Gastrocnemius medialis (tissue), 4 donors: ENCODE measurements at regions not wholly inside any gene's neighbourhood (a gene's known extent, or its start where the extent isn't known, plus 50 kb on each side); places are given as distances from the start of the nearest gene placed in this dataset.

Experiments
- ATAC-seq, 2 donors: fragments of 150-250 bp; one replicate each; pipeline ENCODE4 v1.9.1; 2016
- DNase-seq, 2 donors: peaks; one replicate each; pipeline ENCODE4 v3.0.0-alpha.2; 2019
- H3K27ac ChIP-seq, 4 donors: fragments of 200-600 bp; sonication (generic); 1 replicate in 1 of 4; 2 replicates in 3 of 4; pipeline ENCODE4 v1.5.1; 2016 to 2018; ENCODE audit warnings: mild to moderate bottlenecking in 2 of 4, moderate library complexity in 1 of 4
- H3K27me3 ChIP-seq, 3 donors: fragments of 200-600 bp; sonication (generic) in 2 of 3; 1 replicate in 1 of 3; 2 replicates in 2 of 3; pipeline versions ENCODE4 v1.5.1 to v1.6.0; 2016 to 2019; ENCODE audit warnings: mild to moderate bottlenecking in 1 of 3, moderate library complexity in 1 of 3
- H3K36me3 ChIP-seq, 2 donors: fragments of 200-600 bp; sonication (generic) in 1 of 2; one replicate each; pipeline ENCODE4 v1.5.1; 2017 to 2018
- H3K4me1 ChIP-seq, 2 donors: fragments of 200-600 bp; sonication (generic) in 1 of 2; one replicate each; pipeline ENCODE4 v1.5.1; 2016 to 2017; ENCODE audit warnings: mild to moderate bottlenecking in 2 of 2
- H3K4me3 ChIP-seq, 4 donors: fragments of 200-600 bp; sonication (generic) in 3 of 4; 1 replicate in 1 of 4; 2 replicates in 3 of 4; pipeline ENCODE4 v1.5.1; 2016 to 2019; ENCODE audit warnings: mild to moderate bottlenecking in 2 of 4
- H3K9me3 ChIP-seq, 3 donors: fragments of 200-600 bp; sonication (generic) in 2 of 3; 1 replicate in 1 of 3; 2 replicates in 2 of 3; pipeline ENCODE4 v1.5.1; 2016 to 2019
- CTCF ChIP-seq, 5 experiments: fragments of 450-650 bp in 3 of 5; fragments of 200-600 bp in 2 of 5; sonication (generic) in 2 of 5; IDR thresholded peaks in 4 of 5; conservative IDR thresholded peaks in 1 of 5; 1 replicate in 4 of 5; 2 replicates in 1 of 5; pipeline ENCODE4 v1.5.1; 2016 to 2019; ENCODE audit warnings: antibody characterized with exemption in 5 of 5, mild to moderate bottlenecking in 3 of 5, moderate library complexity in 3 of 5
- POLR2A ChIP-seq, 2 donors: fragments of 450-650 bp; IDR thresholded peaks; one replicate each; pipeline ENCODE4 v1.6.1; 2017; ENCODE audit warnings: antibody characterized with exemption in 2 of 2, mild to moderate bottlenecking in 2 of 2, moderate library complexity in 2 of 2
- in situ Hi-C, 4 donors: fragments of 200-750 bp; cut with MboI; loops; one replicate each; pipeline versions ENCODE4 v1.15.0 to v1.8.0; 2017; ENCODE audit warnings: low sequenced_read_pairs in 4 of 4
- intact Hi-C: fragments of 100-400 bp; cut with DNase I; formaldehyde crosslinking; loops from one replicate; pipeline ENCODE4 v1.15.1; 2023; ENCODE audit warnings: low total_unique reads

- TF ChIP-seq POLR2A (IDR thresholded peaks at IDR 0.05) (no peak), CTCF (IDR thresholded peaks at IDR 0.05 in 4 of 5, conservative IDR thresholded peaks at IDR 0.05 in 1 of 5) (no peak)
- peak; percentile 40 to 45 for ATAC-seq
- intact Hi-C loops = loop anchor here (1.0 to 2.0 kb wide), 2 partner anchors 75 to 269 kb away; no protein-coding TSS in a partner anchor
- in situ Hi-C loops = no loop called here
- Histone ChIP-seq H3K27ac (peak overlapping the region in 1 of 4 donors; percentile 32), H3K4me1 (peaks cover 8 to 10% of the 10 kb centered on the region in 2 donors), H3K27me3 (no peaks in the 10 kb centered on the region), H3K4me3 (no peak overlapping the region), H3K9me3 (no peaks in the 10 kb centered on the region), H3K36me3 (no peaks in the 10 kb centered on the region)
- peak in 1 of 2 donors; percentile 28 for DNase-seq
These were observed 131.0 kb upstream of the EEPD1 start for GRCh38 chr7:36021917-36022550.

- Histone ChIP-seq H3K4me1 (peaks cover 8 to 10% of the 10 kb centered on the region in 2 donors), H3K27me3 (no peaks in the 10 kb centered on the region), H3K36me3 (no peaks in the 10 kb centered on the region), H3K27ac (no peak overlapping the region), H3K4me3 (no peak overlapping the region), H3K9me3 (no peaks in the 10 kb centered on the region)
- no peak for DNase-seq
- ATAC-seq = no peak
- intact Hi-C loops = loop anchor here (2.0 kb wide), 1 partner anchor 74 kb away; no protein-coding TSS in a partner anchor
- TF ChIP-seq CTCF (IDR thresholded peaks at IDR 0.05 in 4 of 5, conservative IDR thresholded peaks at IDR 0.05 in 1 of 5) (no peak), POLR2A (IDR thresholded peaks at IDR 0.05) (no peak)
- in situ Hi-C loops = no loop called here
These were observed 130.0 kb upstream of the EEPD1 start for GRCh38 chr7:36023033-36023560.

- no peak overlapping the region for H3K27ac ChIP-seq
- in situ Hi-C loops = no loop called here
- intact Hi-C loops = no loop called here
- no peak overlapping the region for H3K4me3 ChIP-seq
- ATAC-seq = no peak
- no peaks in the 10 kb centered on the region for H3K27me3 ChIP-seq
- TF ChIP-seq CTCF (IDR thresholded peaks at IDR 0.05 in 4 of 5, conservative IDR thresholded peaks at IDR 0.05 in 1 of 5) (no peak), POLR2A (IDR thresholded peaks at IDR 0.05) (no peak)
- no peak for DNase-seq
- peaks cover 8 to 10% of the 10 kb centered on the region in 2 donors for H3K4me1 ChIP-seq
- H3K9me3 ChIP-seq = no peaks in the 10 kb centered on the region
- H3K36me3 ChIP-seq = no peaks in the 10 kb centered on the region
These were observed 127.9 kb upstream of the EEPD1 start for GRCh38 chr7:36025190-36025589.

- intact Hi-C loops = no loop called here
- in situ Hi-C loops = no loop called here
- Histone ChIP-seq H3K27me3 (no peaks in the 10 kb centered on the region), H3K27ac (no peak overlapping the region), H3K36me3 (no peaks in the 10 kb centered on the region), H3K9me3 (no peaks in the 10 kb centered on the region), H3K4me3 (no peak overlapping the region), H3K4me1 (no peaks in the 10 kb centered on the region)
- TF ChIP-seq CTCF (IDR thresholded peaks at IDR 0.05 in 4 of 5, conservative IDR thresholded peaks at IDR 0.05 in 1 of 5) (no peak), POLR2A (IDR thresholded peaks at IDR 0.05) (no peak)
- DNase-seq (no peak), ATAC-seq (no peak)
These were observed 123.7 kb upstream of the EEPD1 start for GRCh38 chr7:36029311-36029710.
